HL-60 (cell line): ENCODE measurements at regions not wholly inside any gene's neighbourhood (a gene's known extent, or its start where the extent isn't known, plus 50 kb on each side); places are given as distances from the start of the nearest gene placed in this dataset.

ENCODE experiments used
- DNase-seq, 2 experiments: peaks; one replicate each; pipeline ENCODE4 v3.0.0-alpha.2; 2010 to 2020; ENCODE audit warnings: low read depth in 1 of 2, low spot score in 1 of 2
- H3K27ac ChIP-seq: fragments of 250-450 bp; sonication (Bioruptor Pico); replicated peaks from 2 replicates; pipeline ENCODE4 v1.5.1; 2020; ENCODE audit warnings: mild to moderate bottlenecking, moderate library complexity
- H3K27me3 ChIP-seq: fragments of 250-450 bp; sonication (Bioruptor Pico); 2 replicates; pipeline ENCODE4 v1.5.1; 2021; ENCODE audit warnings: mild to moderate bottlenecking, moderate library complexity; ENCODE audit not compliant: insufficient read depth, poor library complexity, severe bottlenecking
- H3K4me3 ChIP-seq: replicated peaks from 2 replicates; pipeline ENCODE4 v1.5.1; 2011; ENCODE audit warnings: mild to moderate bottlenecking, control low read depth, low read length; ENCODE audit not compliant: insufficient read depth
- CTCF ChIP-seq: IDR thresholded peaks from one replicate; pipeline ENCODE4 v1.5.1; 2011; ENCODE audit warnings: low read length, control low read depth, inconsistent platforms; ENCODE audit not compliant: insufficient read depth
- GABPA ChIP-seq: IDR thresholded peaks from 2 replicates; pipeline ENCODE4 v1.6.1; 2012; ENCODE audit warnings: low read depth
- POLR2AphosphoS5 ChIP-seq: IDR thresholded peaks from 2 replicates; pipeline ENCODE4 v1.6.1; 2012; ENCODE audit warnings: low read depth
- REST ChIP-seq: IDR thresholded peaks from 2 replicates; pipeline ENCODE4 v1.6.1; 2012; ENCODE audit warnings: low read depth; ENCODE audit not compliant: insufficient replicate concordance
- SPI1 ChIP-seq: IDR thresholded peaks from 2 replicates; pipeline ENCODE4 v1.6.1; 2012; ENCODE audit warnings: low read depth, mild to moderate bottlenecking, borderline replicate concordance

GRCh38 chr6:19209202-19209601, 628.0 kb upstream of the ID4 start:
- TF ChIP-seq SPI1 (no peak), REST (no peak), GABPA (no peak), CTCF (no peak)
- no peaks in the 10 kb centered on the region for H3K27me3 ChIP-seq
- H3K27ac ChIP-seq, result no peak overlapping the region
- DNase-seq, result no peak
- no peak overlapping the region for H3K4me3 ChIP-seq

GRCh38 chr6:19210849-19211590, 626.1 kb upstream of the ID4 start:
- Histone ChIP-seq H3K27me3 (no peaks in the 10 kb centered on the region), H3K4me3 (no peak overlapping the region), H3K27ac (no peak overlapping the region)
- peak in 1 of 2 experiments; percentile 13 for DNase-seq
- no peak for TF ChIP-seq CTCF
- no peak for TF ChIP-seq POLR2AphosphoS5
- no peak for TF ChIP-seq GABPA
- no peak for TF ChIP-seq SPI1
- no peak for TF ChIP-seq REST

- TF ChIP-seq POLR2AphosphoS5 (no peak), SPI1 (no peak), GABPA (no peak), REST (no peak), CTCF (no peak)
- no peak overlapping the region for H3K27ac ChIP-seq
- no peaks in the 10 kb centered on the region for H3K27me3 ChIP-seq
- no peak for DNase-seq
- no peak overlapping the region for H3K4me3 ChIP-seq
These were observed 622.9 kb upstream of the ID4 start for GRCh38 chr6:19214231-19214630.
